ENCODE measurements at regions not wholly inside any gene's neighbourhood (a gene's known extent, or its start where the extent isn't known, plus 50 kb on each side); places are given as distances from the start of the nearest gene placed in this dataset.

- ATAC-seq, result no peak
- TF ChIP-seq SNAI2 (CRISPR knock-in tag; IDR thresholded peaks at IDR 0.05) (no peak), BACH2 (CRISPR knock-in tag; IDR thresholded peaks at IDR 0.05; ENCODE audit: borderline replicate concordance) (no peak)
Measured at GRCh38 chr3:5565026-5565425, 377.5 kb downstream of the EDEM1 start.

GRCh38 chr3:5567113-5567512, 379.6 kb downstream of the EDEM1 start:
- ATAC-seq, result no peak
- TF ChIP-seq ZNF565 (CRISPR knock-in tag; conservative IDR thresholded peaks at IDR 0.05; ENCODE audit: low read depth) (no peak), TOX (CRISPR knock-in tag; IDR thresholded peaks at IDR 0.05; ENCODE audit: borderline replicate concordance) (no peak), SNAI2 (CRISPR knock-in tag; IDR thresholded peaks at IDR 0.05) (no peak), CSDC2 (CRISPR knock-in tag; IDR thresholded peaks at IDR 0.05) (no peak), ISL1 (CRISPR knock-in tag; IDR thresholded peaks at IDR 0.05) (no peak), ZFP3 (CRISPR knock-in tag; IDR thresholded peaks at IDR 0.05) (no peak), ZNF70 (CRISPR knock-in tag; IDR thresholded peaks at IDR 0.05) (no peak), CSRNP3 (CRISPR knock-in tag; IDR thresholded peaks at IDR 0.05) (no peak)

DNA sequence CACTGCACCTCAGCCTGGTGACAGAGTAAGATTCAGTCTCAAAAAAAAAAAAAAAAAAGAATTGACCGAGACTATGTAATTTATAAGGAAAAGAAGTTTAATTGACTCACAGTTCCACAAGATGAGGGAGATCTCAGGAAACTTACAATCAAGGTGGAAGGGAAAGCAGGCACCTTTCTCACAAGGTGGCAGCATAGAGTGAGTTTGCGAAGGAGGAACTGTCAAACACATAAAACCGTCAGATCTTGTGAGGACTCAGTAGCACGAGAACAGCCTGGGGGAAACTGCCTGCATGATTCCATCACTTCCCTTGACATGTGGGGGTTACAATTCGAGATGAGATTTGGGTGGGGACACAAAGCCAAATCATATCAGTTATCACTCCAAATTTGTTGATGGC, 380.9 kb downstream of the EDEM1 start:
- ATAC-seq, result no peak
- TF ChIP-seq, protein P1, sequence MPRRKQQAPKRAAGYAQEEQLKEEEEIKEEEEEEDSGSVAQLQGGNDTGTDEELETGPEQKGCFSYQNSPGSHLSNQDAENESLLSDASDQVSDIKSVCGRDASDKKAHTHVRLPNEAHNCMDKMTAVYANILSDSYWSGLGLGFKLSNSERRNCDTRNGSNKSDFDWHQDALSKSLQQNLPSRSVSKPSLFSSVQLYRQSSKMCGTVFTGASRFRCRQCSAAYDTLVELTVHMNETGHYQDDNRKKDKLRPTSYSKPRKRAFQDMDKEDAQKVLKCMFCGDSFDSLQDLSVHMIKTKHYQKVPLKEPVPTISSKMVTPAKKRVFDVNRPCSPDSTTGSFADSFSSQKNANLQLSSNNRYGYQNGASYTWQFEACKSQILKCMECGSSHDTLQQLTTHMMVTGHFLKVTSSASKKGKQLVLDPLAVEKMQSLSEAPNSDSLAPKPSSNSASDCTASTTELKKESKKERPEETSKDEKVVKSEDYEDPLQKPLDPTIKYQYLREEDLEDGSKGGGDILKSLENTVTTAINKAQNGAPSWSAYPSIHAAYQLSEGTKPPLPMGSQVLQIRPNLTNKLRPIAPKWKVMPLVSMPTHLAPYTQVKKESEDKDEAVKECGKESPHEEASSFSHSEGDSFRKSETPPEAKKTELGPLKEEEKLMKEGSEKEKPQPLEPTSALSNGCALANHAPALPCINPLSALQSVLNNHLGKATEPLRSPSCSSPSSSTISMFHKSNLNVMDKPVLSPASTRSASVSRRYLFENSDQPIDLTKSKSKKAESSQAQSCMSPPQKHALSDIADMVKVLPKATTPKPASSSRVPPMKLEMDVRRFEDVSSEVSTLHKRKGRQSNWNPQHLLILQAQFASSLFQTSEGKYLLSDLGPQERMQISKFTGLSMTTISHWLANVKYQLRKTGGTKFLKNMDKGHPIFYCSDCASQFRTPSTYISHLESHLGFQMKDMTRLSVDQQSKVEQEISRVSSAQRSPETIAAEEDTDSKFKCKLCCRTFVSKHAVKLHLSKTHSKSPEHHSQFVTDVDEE (CRISPR knock-in tag; IDR thresholded peaks at IDR 0.05), result no peak
- no peak for TF ChIP-seq ZFP30 (CRISPR knock-in tag; IDR thresholded peaks at IDR 0.05)
- TF ChIP-seq TCF4 (CRISPR knock-in tag; IDR thresholded peaks at IDR 0.05; ENCODE audit: borderline replicate concordance), result no peak
- no peak for TF ChIP-seq ARNTL (CRISPR knock-in tag; IDR thresholded peaks at IDR 0.05; ENCODE audit: borderline replicate concordance, low read depth)
- no peak for TF ChIP-seq ZNF70 (CRISPR knock-in tag; IDR thresholded peaks at IDR 0.05)
- no peak for TF ChIP-seq ZNF565 (CRISPR knock-in tag; conservative IDR thresholded peaks at IDR 0.05; ENCODE audit: low read depth)
- TF ChIP-seq PATZ1 (CRISPR knock-in tag; IDR thresholded peaks at IDR 0.05; ENCODE audit: borderline replicate concordance), result no peak
- TF ChIP-seq OSR1 (CRISPR knock-in tag; IDR thresholded peaks at IDR 0.05), result no peak

DNA sequence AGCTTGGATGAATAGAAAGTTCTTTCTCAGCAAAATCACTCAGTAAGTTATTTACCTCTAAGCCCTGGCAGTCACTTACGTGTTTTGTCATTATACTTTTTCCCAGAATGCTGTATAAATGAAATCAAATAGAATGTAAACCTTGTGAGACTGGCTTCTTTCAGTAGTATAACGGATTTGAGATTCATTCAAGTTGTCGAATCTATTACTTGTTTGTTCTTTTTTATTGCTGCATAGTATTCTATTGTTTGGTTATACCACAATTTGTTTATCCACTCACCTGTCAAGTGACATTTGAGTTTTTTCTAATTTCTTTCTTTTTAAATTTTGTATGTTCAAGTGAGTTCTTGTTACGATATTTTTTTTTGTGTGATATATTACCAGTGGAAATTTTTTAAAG, 381.6 kb downstream of the EDEM1 start:
- TF ChIP-seq CSDC2 (CRISPR knock-in tag; IDR thresholded peaks at IDR 0.05), result no peak
- TF ChIP-seq PPARA (CRISPR knock-in tag; IDR thresholded peaks at IDR 0.05; ENCODE audit: borderline replicate concordance), result no peak
- TF ChIP-seq, protein P1 (CRISPR knock-in tag; IDR thresholded peaks at IDR 0.05), result no peak
- TF ChIP-seq ZNF8 (CRISPR knock-in tag; IDR thresholded peaks at IDR 0.05), result no peak
- no peak for TF ChIP-seq TOX (CRISPR knock-in tag; IDR thresholded peaks at IDR 0.05; ENCODE audit: borderline replicate concordance)
- no peak for TF ChIP-seq ISL1 (CRISPR knock-in tag; IDR thresholded peaks at IDR 0.05)
- TF ChIP-seq ZNF70 (CRISPR knock-in tag; IDR thresholded peaks at IDR 0.05), result no peak
- no peak for TF ChIP-seq SNAI2 (CRISPR knock-in tag; IDR thresholded peaks at IDR 0.05)
- TF ChIP-seq PATZ1 (CRISPR knock-in tag; IDR thresholded peaks at IDR 0.05; ENCODE audit: borderline replicate concordance), result no peak
- TF ChIP-seq ZC3H10 (CRISPR knock-in tag; IDR thresholded peaks at IDR 0.05), result no peak
- TF ChIP-seq ARNTL (CRISPR knock-in tag; IDR thresholded peaks at IDR 0.05; ENCODE audit: borderline replicate concordance, low read depth), result no peak

More for the DNA sequence above, 381.6 kb downstream of the EDEM1 start:
- no peak for ATAC-seq
